Neural cell (in vitro differentiated cells): ENCODE measurements at regions not wholly inside any gene's neighbourhood (a gene's known extent, or its start where the extent isn't known, plus 50 kb on each side); places are given as distances from the start of the nearest gene placed in this dataset.

Source experiments
- H2AFZ ChIP-seq: fragments of 200-600, 300-800 bp; sonication (generic), shearing (Covaris generic); 2 replicates; pipeline ENCODE4 v1.6.0; 2014; ENCODE audit warnings: low read depth, mild to moderate bottlenecking, antibody characterized with exemption, low read length, moderate library complexity
- H3F3A ChIP-seq: fragments of 200-600 bp; shearing (Covaris generic); 2 replicates; pipeline ENCODE4 v1.6.1; 2016; ENCODE audit warnings: mild to moderate bottlenecking, moderate library complexity, mixed read lengths, antibody characterized with exemption, low read length; ENCODE audit not compliant: insufficient read depth, poor library complexity, severe bottlenecking
- H3K27ac ChIP-seq: fragments of 200-600, 300-800 bp; sonication (generic), shearing (Covaris generic); 2 replicates; pipeline ENCODE4 v1.5.1; 2014; ENCODE audit warnings: mild to moderate bottlenecking, low read length, moderate library complexity
- H3K27me3 ChIP-seq: fragments of 300-800, 200-600 bp; sonication (generic), shearing (Covaris generic); 2 replicates; pipeline ENCODE4 v1.6.0; 2014; ENCODE audit warnings: mild to moderate bottlenecking, low read depth, low read length, moderate library complexity; ENCODE audit not compliant: insufficient read depth
- H3K36me3 ChIP-seq: fragments of 300-800, 200-600 bp; sonication (generic), shearing (Covaris generic); 2 replicates; pipeline ENCODE4 v1.5.1; 2014; ENCODE audit warnings: mild to moderate bottlenecking, antibody characterized with exemption, low read length, moderate library complexity; ENCODE audit not compliant: insufficient read depth
- H3K4me2 ChIP-seq: fragments of 300-800, 200-600 bp; sonication (generic), shearing (Covaris generic); 2 replicates; pipeline ENCODE4 v1.6.0; 2014; ENCODE audit warnings: mild to moderate bottlenecking, low read length
- H3K4me3 ChIP-seq: fragments of 300-800, 200-600 bp; sonication (generic), shearing (Covaris generic); 2 replicates; pipeline ENCODE4 v1.5.1; 2014; ENCODE audit warnings: mild to moderate bottlenecking, low read length, moderate library complexity
- H3K79me2 ChIP-seq: fragments of 200-600 bp; shearing (Covaris generic); replicated peaks from 2 replicates; pipeline ENCODE4 v1.6.0; 2014; ENCODE audit warnings: mild to moderate bottlenecking, low read length, moderate library complexity; ENCODE audit not compliant: insufficient read depth
- H3K9ac ChIP-seq: fragments of 300-800, 200-600 bp; sonication (generic), shearing (Covaris generic); 2 replicates; pipeline ENCODE4 v1.6.1; 2016; ENCODE audit warnings: mild to moderate bottlenecking, low read length, mixed read lengths
- H3K9me2 ChIP-seq: fragments of 200-600 bp; shearing (Covaris generic); 2 replicates; pipeline ENCODE4 v1.6.1; 2016; ENCODE audit warnings: mild to moderate bottlenecking, low read length, mixed read lengths; ENCODE audit not compliant: insufficient read depth
- H3K9me3 ChIP-seq: fragments of 200-600, 300-800 bp; sonication (generic), shearing (Covaris generic); 2 replicates; pipeline ENCODE4 v1.6.1; 2016; ENCODE audit warnings: mild to moderate bottlenecking, mixed run types, low read length, moderate library complexity, mixed read lengths
- H4K20me1 ChIP-seq: fragments of 200-600 bp; shearing (Covaris generic); 2 replicates; pipeline ENCODE4 v1.6.1; 2016; ENCODE audit warnings: mild to moderate bottlenecking, mixed run types; ENCODE audit not compliant: insufficient read depth
- EP300 ChIP-seq: fragments of 450-650 bp; conservative IDR thresholded peaks from 2 replicates; pipeline ENCODE4 v1.6.1; 2014; ENCODE audit warnings: antibody characterized with exemption, mild to moderate bottlenecking, moderate library complexity; ENCODE audit not compliant: poor library complexity, severe bottlenecking
- EZH2 ChIP-seq: fragments of 200-600, 300-800 bp; shearing (Covaris generic), sonication (generic); IDR thresholded peaks from 2 replicates; pipeline ENCODE4 v1.6.1; 2014; ENCODE audit warnings: antibody characterized with exemption, low read length, borderline replicate concordance, mild to moderate bottlenecking; ENCODE audit not compliant: insufficient read depth, poor library complexity, severe bottlenecking
- MXI1 ChIP-seq: fragments of 450-650 bp; conservative IDR thresholded peaks from 2 replicates; pipeline ENCODE4 v1.6.1; 2014; ENCODE audit warnings: antibody characterized with exemption, mild to moderate bottlenecking; ENCODE audit not compliant: poor library complexity, severe bottlenecking
- POLR2AphosphoS5 ChIP-seq: IDR thresholded peaks from 2 replicates; pipeline ENCODE4 v1.6.1; 2012
- RAD21 ChIP-seq: fragments of 450-650 bp; conservative IDR thresholded peaks from 2 replicates; pipeline ENCODE4 v1.6.1; 2014; ENCODE audit warnings: antibody characterized with exemption, mild to moderate bottlenecking, moderate library complexity
- SMC3 ChIP-seq: fragments of 450-650 bp; conservative IDR thresholded peaks from 2 replicates; pipeline ENCODE4 v1.6.1; 2014; ENCODE audit warnings: antibody characterized with exemption, mild to moderate bottlenecking, moderate library complexity; ENCODE audit not compliant: poor library complexity
- TAF1 ChIP-seq: IDR thresholded peaks from 2 replicates; pipeline ENCODE4 v1.6.1; 2012; ENCODE audit warnings: low read depth
- TF ChIP-seq, protein P1 (sequence below): IDR thresholded peaks from 2 replicates; pipeline ENCODE4 v1.6.1; 2012; ENCODE audit warnings: borderline replicate concordance
- TF ChIP-seq, protein P2 (sequence below): fragments of 450-650 bp; IDR thresholded peaks from 2 replicates; pipeline ENCODE4 v1.5.1; 2014; ENCODE audit warnings: antibody characterized with exemption, mild to moderate bottlenecking, moderate library complexity; ENCODE audit not compliant: poor library complexity, severe bottlenecking

DNA sequence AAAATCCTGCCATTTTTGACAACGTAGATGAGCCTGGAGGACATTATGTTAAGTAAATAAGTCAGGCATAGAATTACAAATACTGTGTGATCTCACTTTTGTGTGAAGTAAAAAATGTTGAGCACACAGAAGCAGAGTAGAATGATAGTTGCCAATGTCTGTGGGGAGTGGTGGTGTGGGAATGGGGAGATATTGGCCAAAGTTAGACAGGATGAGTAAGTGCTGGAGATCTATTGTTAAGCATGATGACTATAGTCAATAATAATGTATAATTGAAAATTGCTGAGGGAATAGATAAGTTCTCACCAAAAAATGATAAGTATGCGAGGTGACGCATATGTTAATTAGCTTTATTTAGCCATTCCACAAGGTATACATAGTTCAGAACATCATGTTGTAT, 92.0 kb downstream of the GPR85 start:
- no peak overlapping the region for H3K4me2 ChIP-seq
- H3K27ac ChIP-seq = no peak overlapping the region
- no peak overlapping the region for H3K4me3 ChIP-seq
- no peaks in the 10 kb centered on the region for H4K20me1 ChIP-seq
- no peak overlapping the region for H3K9ac ChIP-seq
- H3F3A ChIP-seq = no peaks in the 10 kb centered on the region
- H2AFZ ChIP-seq = no peak overlapping the region
- no peak for TF ChIP-seq EP300
- no peaks in the 10 kb centered on the region for H3K27me3 ChIP-seq
- no peaks in the 10 kb centered on the region for H3K9me2 ChIP-seq
- H3K79me2 ChIP-seq = no peaks in the 10 kb centered on the region
- no peaks in the 10 kb centered on the region for H3K36me3 ChIP-seq
- H3K9me3 ChIP-seq = no peaks in the 10 kb centered on the region

DNA sequence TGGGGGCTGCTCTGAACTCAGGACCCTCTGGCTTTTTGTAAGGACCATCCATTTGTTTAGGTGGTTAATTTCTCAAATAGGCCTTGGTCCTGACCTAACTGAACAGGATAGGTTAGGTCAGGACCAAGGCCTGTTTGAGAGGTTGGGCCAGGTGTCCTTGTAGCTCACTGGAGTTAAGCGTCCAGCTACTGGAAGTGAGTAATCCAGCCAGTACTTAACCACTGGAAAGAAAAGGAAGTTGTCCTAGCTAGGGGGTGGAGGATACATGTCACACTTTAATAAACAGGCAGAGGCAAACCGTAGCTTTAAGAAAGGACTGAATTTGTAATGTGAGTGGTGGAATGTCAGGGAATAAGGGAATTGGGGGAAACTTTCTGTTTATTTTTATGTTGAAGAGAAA, 96.0 kb downstream of the GPR85 start:
- H3K36me3 ChIP-seq = no peaks in the 10 kb centered on the region
- H3K79me2 ChIP-seq = no peaks in the 10 kb centered on the region
- H3K9me2 ChIP-seq = no peaks in the 10 kb centered on the region
- H3K27me3 ChIP-seq = no peaks in the 10 kb centered on the region
- H2AFZ ChIP-seq = no peak overlapping the region
- no peaks in the 10 kb centered on the region for H3F3A ChIP-seq
- TF ChIP-seq SMC3 = no peak
- TF ChIP-seq, protein P1, sequence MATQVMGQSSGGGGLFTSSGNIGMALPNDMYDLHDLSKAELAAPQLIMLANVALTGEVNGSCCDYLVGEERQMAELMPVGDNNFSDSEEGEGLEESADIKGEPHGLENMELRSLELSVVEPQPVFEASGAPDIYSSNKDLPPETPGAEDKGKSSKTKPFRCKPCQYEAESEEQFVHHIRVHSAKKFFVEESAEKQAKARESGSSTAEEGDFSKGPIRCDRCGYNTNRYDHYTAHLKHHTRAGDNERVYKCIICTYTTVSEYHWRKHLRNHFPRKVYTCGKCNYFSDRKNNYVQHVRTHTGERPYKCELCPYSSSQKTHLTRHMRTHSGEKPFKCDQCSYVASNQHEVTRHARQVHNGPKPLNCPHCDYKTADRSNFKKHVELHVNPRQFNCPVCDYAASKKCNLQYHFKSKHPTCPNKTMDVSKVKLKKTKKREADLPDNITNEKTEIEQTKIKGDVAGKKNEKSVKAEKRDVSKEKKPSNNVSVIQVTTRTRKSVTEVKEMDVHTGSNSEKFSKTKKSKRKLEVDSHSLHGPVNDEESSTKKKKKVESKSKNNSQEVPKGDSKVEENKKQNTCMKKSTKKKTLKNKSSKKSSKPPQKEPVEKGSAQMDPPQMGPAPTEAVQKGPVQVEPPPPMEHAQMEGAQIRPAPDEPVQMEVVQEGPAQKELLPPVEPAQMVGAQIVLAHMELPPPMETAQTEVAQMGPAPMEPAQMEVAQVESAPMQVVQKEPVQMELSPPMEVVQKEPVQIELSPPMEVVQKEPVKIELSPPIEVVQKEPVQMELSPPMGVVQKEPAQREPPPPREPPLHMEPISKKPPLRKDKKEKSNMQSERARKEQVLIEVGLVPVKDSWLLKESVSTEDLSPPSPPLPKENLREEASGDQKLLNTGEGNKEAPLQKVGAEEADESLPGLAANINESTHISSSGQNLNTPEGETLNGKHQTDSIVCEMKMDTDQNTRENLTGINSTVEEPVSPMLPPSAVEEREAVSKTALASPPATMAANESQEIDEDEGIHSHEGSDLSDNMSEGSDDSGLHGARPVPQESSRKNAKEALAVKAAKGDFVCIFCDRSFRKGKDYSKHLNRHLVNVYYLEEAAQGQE = no peak
- TF ChIP-seq MXI1 = no peak
- TF ChIP-seq EZH2 = no peak
- no peak for TF ChIP-seq EP300
- TF ChIP-seq, protein P2, sequence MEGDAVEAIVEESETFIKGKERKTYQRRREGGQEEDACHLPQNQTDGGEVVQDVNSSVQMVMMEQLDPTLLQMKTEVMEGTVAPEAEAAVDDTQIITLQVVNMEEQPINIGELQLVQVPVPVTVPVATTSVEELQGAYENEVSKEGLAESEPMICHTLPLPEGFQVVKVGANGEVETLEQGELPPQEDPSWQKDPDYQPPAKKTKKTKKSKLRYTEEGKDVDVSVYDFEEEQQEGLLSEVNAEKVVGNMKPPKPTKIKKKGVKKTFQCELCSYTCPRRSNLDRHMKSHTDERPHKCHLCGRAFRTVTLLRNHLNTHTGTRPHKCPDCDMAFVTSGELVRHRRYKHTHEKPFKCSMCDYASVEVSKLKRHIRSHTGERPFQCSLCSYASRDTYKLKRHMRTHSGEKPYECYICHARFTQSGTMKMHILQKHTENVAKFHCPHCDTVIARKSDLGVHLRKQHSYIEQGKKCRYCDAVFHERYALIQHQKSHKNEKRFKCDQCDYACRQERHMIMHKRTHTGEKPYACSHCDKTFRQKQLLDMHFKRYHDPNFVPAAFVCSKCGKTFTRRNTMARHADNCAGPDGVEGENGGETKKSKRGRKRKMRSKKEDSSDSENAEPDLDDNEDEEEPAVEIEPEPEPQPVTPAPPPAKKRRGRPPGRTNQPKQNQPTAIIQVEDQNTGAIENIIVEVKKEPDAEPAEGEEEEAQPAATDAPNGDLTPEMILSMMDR = no peak
- no peak for TF ChIP-seq RAD21
- no peak for TF ChIP-seq TAF1
- TF ChIP-seq POLR2AphosphoS5 = no peak
- H3K4me3 ChIP-seq = no peak overlapping the region
- no peak overlapping the region for H3K4me2 ChIP-seq
- H4K20me1 ChIP-seq = no peaks in the 10 kb centered on the region
- no peak overlapping the region for H3K27ac ChIP-seq
- H3K9me3 ChIP-seq = no peaks in the 10 kb centered on the region
- no peak overlapping the region for H3K9ac ChIP-seq

DNA sequence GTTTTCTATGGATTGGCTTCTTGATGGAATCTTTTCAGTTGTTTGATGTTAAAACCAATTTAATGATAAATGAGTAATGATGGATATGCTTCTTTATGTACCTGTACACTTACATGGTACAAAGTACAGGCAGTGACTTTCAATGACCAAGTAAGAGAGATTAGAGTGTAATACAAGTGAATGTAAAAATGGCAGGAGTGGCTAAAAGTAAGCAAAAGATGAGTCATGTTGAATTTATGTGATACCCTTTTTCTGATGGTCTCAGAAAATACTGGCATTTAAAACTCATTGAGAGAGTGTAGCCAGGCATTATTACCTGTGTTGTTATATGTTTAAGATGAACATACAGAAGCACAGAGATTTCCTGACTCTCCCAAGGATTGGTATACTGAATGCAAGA, 97.1 kb downstream of the GPR85 start:
- H3F3A ChIP-seq = peaks cover 4% of the 10 kb centered on the region
- no peaks in the 10 kb centered on the region for H3K9me3 ChIP-seq
- H3K36me3 ChIP-seq = no peaks in the 10 kb centered on the region
- H3K4me3 ChIP-seq = no peak overlapping the region
- H3K27ac ChIP-seq = no peak overlapping the region
- no peak for TF ChIP-seq MXI1
- TF ChIP-seq POLR2AphosphoS5 = no peak
- TF ChIP-seq, protein P2 = no peak
- no peak for TF ChIP-seq RAD21
- TF ChIP-seq EP300 = no peak
- TF ChIP-seq, protein P1 = no peak
- TF ChIP-seq SMC3 = no peak
- no peak for TF ChIP-seq TAF1
- H2AFZ ChIP-seq = no peak overlapping the region
- H3K4me2 ChIP-seq = no peak overlapping the region
- no peaks in the 10 kb centered on the region for H3K79me2 ChIP-seq
- H3K9me2 ChIP-seq = no peaks in the 10 kb centered on the region
- no peaks in the 10 kb centered on the region for H4K20me1 ChIP-seq
- no peaks in the 10 kb centered on the region for H3K27me3 ChIP-seq
- no peak overlapping the region for H3K9ac ChIP-seq
